ENCODE measurements at regions not wholly inside any gene's neighbourhood (a gene's known extent, or its start where the extent isn't known, plus 50 kb on each side); places are given as distances from the start of the nearest gene placed in this dataset.

DNA sequence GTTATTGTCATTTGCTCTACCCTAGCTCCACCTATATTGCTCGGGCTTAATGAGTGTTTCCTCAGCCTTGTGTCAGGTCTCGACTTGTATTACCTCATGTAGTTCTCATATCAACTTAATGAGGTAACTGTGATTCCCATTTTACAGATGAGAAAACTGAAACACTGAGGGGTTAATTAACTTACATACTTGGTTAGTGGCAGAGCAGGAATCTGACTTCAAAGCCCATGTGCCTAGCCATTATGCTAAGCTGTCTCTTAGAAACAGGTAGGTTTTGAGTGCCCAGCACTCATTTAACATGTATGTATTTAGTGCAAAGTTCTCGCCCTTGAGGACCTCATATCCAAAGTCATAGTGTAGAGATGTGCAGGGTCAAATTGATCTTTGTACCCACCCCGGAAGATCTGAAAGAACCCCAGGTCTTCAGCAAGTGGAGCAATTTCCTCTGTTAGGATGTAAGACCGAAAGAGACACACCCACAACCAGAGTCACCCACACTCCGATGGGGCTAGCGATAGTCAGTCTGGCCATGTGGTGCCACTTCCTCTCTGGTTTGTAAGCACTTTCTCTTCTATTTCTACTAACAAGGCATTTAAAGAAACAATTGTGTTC, 121.0 kb upstream of the SLC39A10 start:
- no peak for TF ChIP-seq POLR2AphosphoS5 (IDR thresholded peaks at IDR 0.05)
- TF ChIP-seq POLR2A (IDR thresholded peaks at IDR 0.05), result no peak

Data from suprapubic skin (tissue), 4 donors.